ENCODE measurements at regions not wholly inside any gene's neighbourhood (a gene's known extent, or its start where the extent isn't known, plus 50 kb on each side); places are given as distances from the start of the nearest gene placed in this dataset.

- no peak overlapping the region for H3K23ac ChIP-seq (ENCODE audit: low read length)
- no peak overlapping the region for H2BK120ac ChIP-seq (ENCODE audit: insufficient read depth, low read length, poor library complexity)
- no peak for DNase-seq
- no peak overlapping the region for H3K18ac ChIP-seq (ENCODE audit: low read length)
- H3K36me3 ChIP-seq (ENCODE audit: control insufficient read depth in 1 of 2, insufficient read depth in 2 of 2, low read length in 2 of 2), result no peaks in the 10 kb centered on the region
- no CpG with 5 or more reads among the region's 2 CpGs for WGBS (ENCODE audit: extremely low coverage, insufficient coverage, insufficient read length)
- H3K9ac ChIP-seq (ENCODE audit: low read length), result no peak overlapping the region
- H3K4me3 ChIP-seq (ENCODE audit: low read depth, low read length), result no peak overlapping the region
- H3K9me3 ChIP-seq (ENCODE audit: insufficient read depth, low read depth, low read length), result no peaks in the 10 kb centered on the region
- H2AFZ ChIP-seq (ENCODE audit: insufficient read depth, low read length, poor library complexity), result no peak overlapping the region
- H4K91ac ChIP-seq (ENCODE audit: low read depth, low read length), result no peak overlapping the region
- no peaks in the 10 kb centered on the region for H3K4me1 ChIP-seq (ENCODE audit: control insufficient read depth in 1 of 2, insufficient read depth in 2 of 2, low read length in 2 of 2)
- no peak overlapping the region for H2AK5ac ChIP-seq (ENCODE audit: low read length)
- H3K14ac ChIP-seq (ENCODE audit: low read length), result no peak overlapping the region
- no peaks in the 10 kb centered on the region for H3K27me3 ChIP-seq (ENCODE audit: insufficient read depth, low read length)
- no peaks in the 10 kb centered on the region for H3K79me2 ChIP-seq (ENCODE audit: control insufficient read depth, insufficient read depth, low read length, poor library complexity)
- H4K8ac ChIP-seq (ENCODE audit: low read depth, low read length), result no peak overlapping the region
- no peak overlapping the region for H3K4me2 ChIP-seq (ENCODE audit: low read length)
- H2BK12ac ChIP-seq (ENCODE audit: low read length), result no peak overlapping the region
- H3K4ac ChIP-seq (ENCODE audit: low read depth, low read length), result no peak overlapping the region
- no peak overlapping the region for H4K12ac ChIP-seq (ENCODE audit: low read depth, low read length)
- H2BK5ac ChIP-seq (ENCODE audit: low read depth, low read length, poor library complexity), result no peak overlapping the region
- no peaks in the 10 kb centered on the region for H3K79me1 ChIP-seq (ENCODE audit: low read length)
- no peak overlapping the region for H3K27ac ChIP-seq (ENCODE audit: low read depth, low read length)
Observed at GRCh38 chr9:100756217-100756616, 178.3 kb downstream of the CAVIN4 start.

- Histone ChIP-seq H3K27ac (ENCODE audit: low read depth, low read length) (no peak overlapping the region), H2AFZ (ENCODE audit: insufficient read depth, low read length, poor library complexity) (no peak overlapping the region), H3K79me2 (ENCODE audit: control insufficient read depth, insufficient read depth, low read length, poor library complexity) (no peaks in the 10 kb centered on the region), H2AK5ac (ENCODE audit: low read length) (no peak overlapping the region), H4K12ac (ENCODE audit: low read depth, low read length) (no peak overlapping the region), H3K4me2 (ENCODE audit: low read length) (no peak overlapping the region), H3K18ac (ENCODE audit: low read length) (no peak overlapping the region), H4K91ac (ENCODE audit: low read depth, low read length) (no peak overlapping the region), H4K8ac (ENCODE audit: low read depth, low read length) (no peak overlapping the region), H3K14ac (ENCODE audit: low read length) (no peak overlapping the region), H3K4ac (ENCODE audit: low read depth, low read length) (no peak overlapping the region), H2BK12ac (ENCODE audit: low read length) (no peak overlapping the region), H2BK5ac (ENCODE audit: low read depth, low read length, poor library complexity) (no peak overlapping the region), H3K27me3 (ENCODE audit: insufficient read depth, low read length) (no peaks in the 10 kb centered on the region), H3K79me1 (ENCODE audit: low read length) (no peaks in the 10 kb centered on the region), H3K9ac (ENCODE audit: low read length) (no peak overlapping the region), H3K4me3 (ENCODE audit: low read depth, low read length) (no peak overlapping the region), H3K9me3 (ENCODE audit: insufficient read depth, low read depth, low read length) (no peaks in the 10 kb centered on the region), H2BK120ac (ENCODE audit: insufficient read depth, low read length, poor library complexity) (no peak overlapping the region), H3K23ac (ENCODE audit: low read length) (no peak overlapping the region), H3K36me3 (ENCODE audit: control insufficient read depth in 1 of 2, insufficient read depth in 2 of 2, low read length in 2 of 2) (no peaks in the 10 kb centered on the region), H3K4me1 (ENCODE audit: control insufficient read depth in 1 of 2, insufficient read depth in 2 of 2, low read length in 2 of 2) (no peaks in the 10 kb centered on the region)
- WGBS (ENCODE audit: extremely low coverage, insufficient coverage, insufficient read length), result no CpG with 5 or more reads among the region's 3 CpGs
- DNase-seq, result no peak
Observed at GRCh38 chr9:100759215-100759614, 181.3 kb downstream of the CAVIN4 start.

GRCh38 chr9:100761276-100761802 is 183.5 kb downstream of the CAVIN4 start:
- no peak overlapping the region for H3K4ac ChIP-seq (ENCODE audit: low read depth, low read length)
- no peaks in the 10 kb centered on the region for H3K4me1 ChIP-seq (ENCODE audit: control insufficient read depth in 1 of 2, insufficient read depth in 2 of 2, low read length in 2 of 2)
- no peak overlapping the region for H3K4me3 ChIP-seq (ENCODE audit: low read depth, low read length)
- H4K91ac ChIP-seq (ENCODE audit: low read depth, low read length), result no peak overlapping the region
- no peak overlapping the region for H4K12ac ChIP-seq (ENCODE audit: low read depth, low read length)
- H3K79me2 ChIP-seq (ENCODE audit: control insufficient read depth, insufficient read depth, low read length, poor library complexity), result no peaks in the 10 kb centered on the region
- H2AK5ac ChIP-seq (ENCODE audit: low read length), result no peak overlapping the region
- H3K9ac ChIP-seq (ENCODE audit: low read length), result peak overlapping the region; percentile 40
- no peaks in the 10 kb centered on the region for H3K9me3 ChIP-seq (ENCODE audit: insufficient read depth, low read depth, low read length)
- H4K8ac ChIP-seq (ENCODE audit: low read depth, low read length), result no peak overlapping the region
- no peak overlapping the region for H2BK120ac ChIP-seq (ENCODE audit: insufficient read depth, low read length, poor library complexity)
- H2BK5ac ChIP-seq (ENCODE audit: low read depth, low read length, poor library complexity), result no peak overlapping the region
- H2BK12ac ChIP-seq (ENCODE audit: low read length), result no peak overlapping the region
- H3K79me1 ChIP-seq (ENCODE audit: low read length), result no peaks in the 10 kb centered on the region
- no peak overlapping the region for H3K14ac ChIP-seq (ENCODE audit: low read length)
- H3K27ac ChIP-seq (ENCODE audit: low read depth, low read length), result no peak overlapping the region
- no peaks in the 10 kb centered on the region for H3K36me3 ChIP-seq (ENCODE audit: control insufficient read depth in 1 of 2, insufficient read depth in 2 of 2, low read length in 2 of 2)
- no peak overlapping the region for H3K18ac ChIP-seq (ENCODE audit: low read length)
- H2AFZ ChIP-seq (ENCODE audit: insufficient read depth, low read length, poor library complexity), result no peak overlapping the region
- DNase-seq, result no peak
- H3K27me3 ChIP-seq (ENCODE audit: insufficient read depth, low read length), result no peaks in the 10 kb centered on the region
- no peak overlapping the region for H3K23ac ChIP-seq (ENCODE audit: low read length)
- no peak overlapping the region for H3K4me2 ChIP-seq (ENCODE audit: low read length)
- no CpG with 5 or more reads among the region's 1 CpG for WGBS (ENCODE audit: extremely low coverage, insufficient coverage, insufficient read length)

GRCh38 chr9:100774326-100774725 is 196.4 kb downstream of the CAVIN4 start:
- Histone ChIP-seq H3K18ac (ENCODE audit: low read length) (no peak overlapping the region), H3K23ac (ENCODE audit: low read length) (no peak overlapping the region), H3K27ac (ENCODE audit: low read depth, low read length) (no peak overlapping the region), H3K4ac (ENCODE audit: low read depth, low read length) (no peak overlapping the region), H4K12ac (ENCODE audit: low read depth, low read length) (no peak overlapping the region), H2BK5ac (ENCODE audit: low read depth, low read length, poor library complexity) (no peak overlapping the region), H3K9ac (ENCODE audit: low read length) (no peak overlapping the region), H3K36me3 (ENCODE audit: control insufficient read depth in 1 of 2, insufficient read depth in 2 of 2, low read length in 2 of 2) (no peaks in the 10 kb centered on the region), H2AK5ac (ENCODE audit: low read length) (no peak overlapping the region), H2BK120ac (ENCODE audit: insufficient read depth, low read length, poor library complexity) (no peak overlapping the region), H2BK12ac (ENCODE audit: low read length) (no peak overlapping the region), H2AFZ (ENCODE audit: insufficient read depth, low read length, poor library complexity) (no peak overlapping the region), H3K79me1 (ENCODE audit: low read length) (no peaks in the 10 kb centered on the region), H3K27me3 (ENCODE audit: insufficient read depth, low read length) (no peaks in the 10 kb centered on the region), H4K91ac (ENCODE audit: low read depth, low read length) (no peak overlapping the region), H4K8ac (ENCODE audit: low read depth, low read length) (no peak overlapping the region), H3K14ac (ENCODE audit: low read length) (no peak overlapping the region), H3K9me3 (ENCODE audit: insufficient read depth, low read depth, low read length) (no peaks in the 10 kb centered on the region), H3K4me3 (ENCODE audit: low read depth, low read length) (no peak overlapping the region), H3K79me2 (ENCODE audit: control insufficient read depth, insufficient read depth, low read length, poor library complexity) (no peaks in the 10 kb centered on the region), H3K4me2 (ENCODE audit: low read length) (no peak overlapping the region), H3K4me1 (ENCODE audit: control insufficient read depth in 1 of 2, insufficient read depth in 2 of 2, low read length in 2 of 2) (no peaks in the 10 kb centered on the region)
- WGBS (ENCODE audit: extremely low coverage, insufficient coverage, insufficient read length), result no CpG with 5 or more reads among the region's 1 CpG
- DNase-seq, result no peak

Measured in trophoblast cell (in vitro differentiated cells and primary cell).